Activated B cell treated with CpG ODN at 0.5 μM for 24 hours (primary cell): ENCODE measurements at regions not wholly inside any gene's neighbourhood (a gene's known extent, or its start where the extent isn't known, plus 50 kb on each side); places are given as distances from the start of the nearest gene placed in this dataset.

ENCODE experiments used
- ATAC-seq: fragments of 200-7000 bp; cut with Tn5 transposase; one replicate; pipeline ENCODE4 v1.10.0; 2021; ENCODE audit warnings: low read depth, mild to moderate bottlenecking, moderate library complexity
- CTCF ChIA-PET: fragments of 350-600 bp; sonication (Branson Sonifier 250); formaldehyde crosslinking; loops from one replicate; lab custom pipeline; 2021; ENCODE audit warnings: antibody characterized with exemption; lab: Charles Lee
- POLR2A ChIA-PET: fragments of 350-600 bp; sonication (Branson Sonifier 250); formaldehyde crosslinking; loops from one replicate; lab custom pipeline; 2021; ENCODE audit warnings: antibody characterized with exemption; lab: Charles Lee
- DNase-seq: peaks from one replicate; pipeline ENCODE4 v3.0.0; 2022
- H3K27ac Mint-ChIP-seq: one replicate; pipeline ENCODE4 v1.8.0; 2020; ENCODE audit warnings: mixed read lengths
- H3K27me3 Mint-ChIP-seq: one replicate; pipeline ENCODE4 v1.8.0; 2021; ENCODE audit warnings: mixed read lengths
- H3K36me3 Mint-ChIP-seq: one replicate; pipeline ENCODE4 v1.8.0; 2021; ENCODE audit warnings: low read depth, mixed read lengths
- H3K4me1 Mint-ChIP-seq: one replicate; pipeline ENCODE4 v1.8.0; 2021; ENCODE audit warnings: mixed read lengths
- H3K4me3 Mint-ChIP-seq: one replicate; pipeline ENCODE4 v1.8.0; 2020; ENCODE audit warnings: mild to moderate bottlenecking, mixed read lengths
- H3K9me3 Mint-ChIP-seq: one replicate; pipeline ENCODE4 v1.8.0; 2020; ENCODE audit warnings: mixed read lengths
- CTCF ChIP-seq: fragments of 200-600 bp; IDR thresholded peaks from one replicate; pipeline ENCODE4 v1.8.0; 2022; ENCODE audit warnings: antibody characterized with exemption, mild to moderate bottlenecking
- intact Hi-C: fragments of 100-400 bp; cut with micrococcal nuclease; formaldehyde crosslinking; loops from one replicate; pipeline ENCODE4 v1.15.1; 2024

- H3K9me3 Mint-ChIP-seq, result no peaks in the 10 kb centered on the region
- TF ChIP-seq CTCF, result no peak
- H3K27me3 Mint-ChIP-seq, result peaks cover 19% of the 10 kb centered on the region
- ChIA-PET POLR2A (no interaction called here), CTCF (no interaction called here)
- ATAC-seq (no peak), DNase-seq (no peak)
- no peaks in the 10 kb centered on the region for H3K36me3 Mint-ChIP-seq
- H3K27ac Mint-ChIP-seq, result no peak overlapping the region
- H3K4me3 Mint-ChIP-seq, result no peak overlapping the region
- no peaks in the 10 kb centered on the region for H3K4me1 Mint-ChIP-seq
- intact Hi-C loops, result no loop called here
Measured at GRCh38 chr1:29648798-29649188, 412.5 kb downstream of the PTPRU start.

GRCh38 chr1:29648026-29648425 is 411.7 kb downstream of the PTPRU start:
- intact Hi-C loops, result no loop called here
- no peak overlapping the region for H3K27ac Mint-ChIP-seq
- no peaks in the 10 kb centered on the region for H3K36me3 Mint-ChIP-seq
- H3K27me3 Mint-ChIP-seq, result peaks cover 15% of the 10 kb centered on the region
- CTCF ChIA-PET, result no interaction called here
- H3K9me3 Mint-ChIP-seq, result peaks cover 3% of the 10 kb centered on the region
- ATAC-seq, result no peak
- no peak for TF ChIP-seq CTCF
- no peak for DNase-seq
- POLR2A ChIA-PET, result no interaction called here
- H3K4me1 Mint-ChIP-seq, result no peaks in the 10 kb centered on the region
- no peak overlapping the region for H3K4me3 Mint-ChIP-seq

- ChIA-PET POLR2A (no interaction called here), CTCF (no interaction called here)
- Mint-ChIP-seq H3K27me3 (peaks cover 15% of the 10 kb centered on the region), H3K27ac (no peak overlapping the region), H3K4me1 (no peaks in the 10 kb centered on the region), H3K9me3 (peaks cover 3% of the 10 kb centered on the region), H3K36me3 (no peaks in the 10 kb centered on the region), H3K4me3 (no peak overlapping the region)
- intact Hi-C loops, result no loop called here
- ATAC-seq (no peak), DNase-seq (no peak)
- no peak for TF ChIP-seq CTCF
Measured at GRCh38 chr1:29647581-29647980, 411.3 kb downstream of the PTPRU start.

DNA sequence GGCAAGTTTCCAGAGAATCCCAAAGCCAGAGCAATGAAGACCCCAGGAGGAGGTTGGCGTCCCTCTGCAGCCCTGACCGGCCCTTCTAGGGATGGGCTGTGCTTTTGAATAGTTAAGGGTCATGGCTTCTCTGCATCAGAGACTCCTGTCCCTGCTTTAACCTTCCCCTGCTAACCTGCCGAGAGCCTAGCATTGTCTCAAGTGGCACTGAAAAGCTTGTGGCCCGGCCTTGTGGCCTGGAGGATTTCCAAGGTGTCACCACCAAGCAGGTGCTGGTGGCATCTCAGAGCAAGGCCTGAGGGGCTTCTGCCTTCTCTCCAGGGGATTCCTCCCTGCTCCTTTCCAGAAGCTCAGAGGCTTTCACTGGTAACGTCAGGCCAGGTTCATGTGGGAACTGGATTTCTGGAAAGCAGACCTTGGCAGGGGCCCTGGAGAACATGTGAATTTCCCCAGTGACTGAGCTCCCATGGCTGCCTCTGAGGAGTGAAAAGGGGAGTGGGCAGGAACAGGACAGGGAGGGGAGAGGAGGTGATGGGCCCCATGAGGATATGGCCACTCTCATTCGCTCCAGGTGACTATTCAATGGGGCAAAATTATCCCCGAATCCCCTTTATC is 409.9 kb downstream of the PTPRU start:
- no peak for TF ChIP-seq CTCF
- ChIA-PET CTCF (no interaction called here), POLR2A (no interaction called here)
- H3K27ac Mint-ChIP-seq, result no peak overlapping the region
- H3K27me3 Mint-ChIP-seq, result peaks cover 15% of the 10 kb centered on the region
- DNase-seq (no peak), ATAC-seq (no peak)
- H3K4me1 Mint-ChIP-seq, result no peaks in the 10 kb centered on the region
- no peak overlapping the region for H3K4me3 Mint-ChIP-seq
- intact Hi-C loops, result no loop called here
- H3K36me3 Mint-ChIP-seq, result no peaks in the 10 kb centered on the region
- peaks cover 3% of the 10 kb centered on the region for H3K9me3 Mint-ChIP-seq

GRCh38 chr1:29645586-29645985 is 409.3 kb downstream of the PTPRU start:
- no peak overlapping the region for H3K4me3 Mint-ChIP-seq
- DNase-seq (no peak), ATAC-seq (no peak)
- CTCF ChIA-PET, result no interaction called here
- peaks cover 13% of the 10 kb centered on the region for H3K27me3 Mint-ChIP-seq
- TF ChIP-seq CTCF, result no peak
- no peak overlapping the region for H3K27ac Mint-ChIP-seq
- H3K9me3 Mint-ChIP-seq, result peaks cover 3% of the 10 kb centered on the region
- no peaks in the 10 kb centered on the region for H3K36me3 Mint-ChIP-seq
- intact Hi-C loops, result no loop called here
- POLR2A ChIA-PET, result no interaction called here
- no peaks in the 10 kb centered on the region for H3K4me1 Mint-ChIP-seq
